ENCODE measurements at regions not wholly inside any gene's neighbourhood (a gene's known extent, or its start where the extent isn't known, plus 50 kb on each side); places are given as distances from the start of the nearest gene placed in this dataset.
"Not testable (repeated sequence)": the region's sequence is repeated elsewhere in the genome, so short reads cannot be mapped to it uniquely, and the experiment has no call there.

GRCh38 chr5:179448282-179448681 lies 102.1 kb upstream of the RUFY1 start:
- POLR2A ChIA-PET; H4K20me1 ChIP-seq (ENCODE audit: insufficient read depth, low read length); intact Hi-C loops (cut with micrococcal nuclease; ENCODE audit: unreplicated experiment); H3K4me2 ChIP-seq (ENCODE audit: low read length); DNase-seq (ENCODE audit: low spot score); H3K4me3 ChIP-seq (ENCODE audit: low read depth, low read length, poor library complexity, severe bottlenecking); H3K27ac ChIP-seq (ENCODE audit: low read depth, low read length, poor library complexity, severe bottlenecking); H3K79me2 ChIP-seq (ENCODE audit: insufficient read depth, low read depth, low read length); H3K36me3 ChIP-seq (ENCODE audit: insufficient read depth, low read length); H3K9me3 ChIP-seq (ENCODE audit: low read length); H2AFZ ChIP-seq (ENCODE audit: low read length); H3K9me2 ChIP-seq (ENCODE audit: insufficient read depth, low read length); BruUV-seq (replicated peaks); CTCF ChIA-PET (ENCODE audit: unreplicated experiment); H3K4me1 ChIP-seq (ENCODE audit: insufficient read depth, low read length, poor library complexity, severe bottlenecking): not testable (repeated sequence)

DNA sequence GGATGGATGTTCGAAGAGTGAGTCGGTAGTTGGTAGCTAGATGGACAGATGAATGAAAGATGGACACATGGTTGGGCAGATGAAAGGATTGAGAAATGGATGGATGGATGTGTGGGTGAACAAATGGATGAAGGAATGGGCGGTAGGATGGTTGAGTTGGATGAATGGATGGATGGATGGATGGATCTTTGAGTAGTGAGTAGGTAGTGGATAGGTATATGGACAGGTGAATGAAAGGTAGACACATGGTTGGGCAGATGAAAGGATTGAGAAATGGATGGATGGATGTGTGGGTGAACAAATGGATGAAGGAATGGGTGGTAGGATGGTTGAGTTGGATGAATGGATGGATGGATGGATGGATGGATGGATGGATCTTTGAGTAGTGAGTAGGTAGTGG lies 97.0 kb upstream of the ADAMTS2 start:
- H3K36me3 ChIP-seq (ENCODE audit: insufficient read depth, low read length); H3K4me1 ChIP-seq (ENCODE audit: insufficient read depth, low read length, poor library complexity, severe bottlenecking); POLR2A ChIA-PET; intact Hi-C loops (cut with micrococcal nuclease; ENCODE audit: unreplicated experiment); CTCF ChIA-PET (ENCODE audit: unreplicated experiment); H3K79me2 ChIP-seq (ENCODE audit: insufficient read depth, low read depth, low read length); H3K9me2 ChIP-seq (ENCODE audit: insufficient read depth, low read length); H2AFZ ChIP-seq (ENCODE audit: low read length); H3K4me3 ChIP-seq (ENCODE audit: low read depth, low read length, poor library complexity, severe bottlenecking); H3K4me2 ChIP-seq (ENCODE audit: low read length); H3K9me3 ChIP-seq (ENCODE audit: low read length); DNase-seq (ENCODE audit: low spot score); BruUV-seq (replicated peaks); H4K20me1 ChIP-seq (ENCODE audit: insufficient read depth, low read length); H3K27ac ChIP-seq (ENCODE audit: low read depth, low read length, poor library complexity, severe bottlenecking): not testable (repeated sequence)

DNA sequence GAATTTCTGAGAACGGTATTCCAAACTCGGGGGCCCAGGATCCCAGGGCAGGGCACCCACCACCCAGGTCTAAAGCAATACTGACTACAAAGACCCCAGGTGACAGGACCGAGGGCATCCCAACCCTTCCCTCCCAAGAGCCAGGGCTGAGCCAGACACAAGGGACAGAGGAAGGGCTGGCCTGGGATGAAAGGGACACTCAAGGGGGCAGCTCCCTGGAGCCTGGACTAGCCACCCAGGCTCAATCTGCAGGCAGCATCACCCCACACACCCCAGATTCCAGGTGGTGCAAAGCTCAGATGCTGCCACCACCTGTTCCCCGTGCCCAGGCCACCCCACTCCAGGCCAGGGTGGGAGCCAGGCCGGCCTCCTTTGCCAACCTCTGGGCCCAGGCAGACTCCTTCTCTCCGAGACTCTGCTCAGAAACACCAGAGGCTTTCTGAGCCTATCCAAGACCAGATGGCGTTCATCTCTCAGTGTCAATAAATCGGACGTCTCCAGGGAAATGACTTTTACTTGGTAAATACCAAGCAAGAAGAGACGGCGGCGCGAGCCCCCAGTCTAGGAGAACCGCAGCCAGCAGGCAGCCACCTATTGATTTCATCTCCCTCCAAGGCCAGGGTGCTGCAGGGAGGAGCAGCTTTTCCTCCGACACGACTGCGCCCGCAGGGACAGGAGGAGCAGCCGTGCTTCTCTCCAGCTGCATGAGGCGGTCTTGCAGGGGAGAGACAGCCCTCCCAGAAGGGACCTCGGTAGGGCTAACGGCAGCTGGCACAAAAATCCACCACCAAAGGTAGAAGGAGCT lies 94.1 kb upstream of the ADAMTS2 start:
- Histone ChIP-seq H3K9me2 (ENCODE audit: insufficient read depth, low read length) (no peaks in the 10 kb centered on the region), H3K9me3 (ENCODE audit: low read length) (no peaks in the 10 kb centered on the region), H3K79me2 (ENCODE audit: insufficient read depth, low read depth, low read length) (no peaks in the 10 kb centered on the region), H2AFZ (ENCODE audit: low read length) (no peak overlapping the region), H3K36me3 (ENCODE audit: insufficient read depth, low read length) (no peaks in the 10 kb centered on the region), H3K27ac (ENCODE audit: low read depth, low read length, poor library complexity, severe bottlenecking) (no peak overlapping the region), H3K4me2 (ENCODE audit: low read length) (no peak overlapping the region), H4K20me1 (ENCODE audit: insufficient read depth, low read length) (no peaks in the 10 kb centered on the region), H3K4me1 (ENCODE audit: insufficient read depth, low read length, poor library complexity, severe bottlenecking) (no peaks in the 10 kb centered on the region), H3K4me3 (ENCODE audit: low read depth, low read length, poor library complexity, severe bottlenecking) (no peak overlapping the region)
- BruUV-seq (replicated peaks) = no TSS peak
- no peak for TF ChIP-seq EZH2phosphoT487 (IDR thresholded peaks at IDR 0.05; ENCODE audit: borderline replicate concordance, low read depth, low read length)
- TF ChIP-seq, protein P1, sequence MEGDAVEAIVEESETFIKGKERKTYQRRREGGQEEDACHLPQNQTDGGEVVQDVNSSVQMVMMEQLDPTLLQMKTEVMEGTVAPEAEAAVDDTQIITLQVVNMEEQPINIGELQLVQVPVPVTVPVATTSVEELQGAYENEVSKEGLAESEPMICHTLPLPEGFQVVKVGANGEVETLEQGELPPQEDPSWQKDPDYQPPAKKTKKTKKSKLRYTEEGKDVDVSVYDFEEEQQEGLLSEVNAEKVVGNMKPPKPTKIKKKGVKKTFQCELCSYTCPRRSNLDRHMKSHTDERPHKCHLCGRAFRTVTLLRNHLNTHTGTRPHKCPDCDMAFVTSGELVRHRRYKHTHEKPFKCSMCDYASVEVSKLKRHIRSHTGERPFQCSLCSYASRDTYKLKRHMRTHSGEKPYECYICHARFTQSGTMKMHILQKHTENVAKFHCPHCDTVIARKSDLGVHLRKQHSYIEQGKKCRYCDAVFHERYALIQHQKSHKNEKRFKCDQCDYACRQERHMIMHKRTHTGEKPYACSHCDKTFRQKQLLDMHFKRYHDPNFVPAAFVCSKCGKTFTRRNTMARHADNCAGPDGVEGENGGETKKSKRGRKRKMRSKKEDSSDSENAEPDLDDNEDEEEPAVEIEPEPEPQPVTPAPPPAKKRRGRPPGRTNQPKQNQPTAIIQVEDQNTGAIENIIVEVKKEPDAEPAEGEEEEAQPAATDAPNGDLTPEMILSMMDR (conservative IDR thresholded peaks at IDR 0.05; ENCODE audit: low read length) = no peak
- POLR2A ChIA-PET = no interaction called here
- CTCF ChIA-PET (ENCODE audit: unreplicated experiment) = no interaction called here
- intact Hi-C loops (cut with micrococcal nuclease; ENCODE audit: unreplicated experiment) = no loop called here
- no peak for DNase-seq (ENCODE audit: low spot score)

DNA sequence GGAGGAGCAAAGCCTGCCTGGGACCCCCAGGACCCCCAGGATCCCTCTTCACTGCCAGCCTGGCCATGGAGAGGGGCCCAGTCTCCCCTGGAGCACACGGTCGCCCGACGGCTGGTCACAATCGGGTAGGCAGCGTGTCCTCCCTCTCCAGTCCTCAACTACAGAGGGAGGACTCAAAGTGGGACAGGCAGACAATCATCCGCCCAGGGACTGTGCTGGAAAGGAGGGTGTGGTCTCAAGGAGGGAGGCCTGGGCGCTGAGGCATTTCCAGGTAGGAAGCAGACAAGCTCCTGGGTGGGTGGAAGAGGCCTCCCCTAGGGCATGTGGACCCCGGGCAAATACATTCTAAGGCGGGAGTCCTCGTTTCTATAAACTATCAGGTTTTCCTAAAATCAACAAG lies 93.2 kb upstream of the ADAMTS2 start:
- Histone ChIP-seq H3K36me3 (ENCODE audit: insufficient read depth, low read length) (no peaks in the 10 kb centered on the region), H3K4me3 (ENCODE audit: low read depth, low read length, poor library complexity, severe bottlenecking) (no peak overlapping the region), H3K9me2 (ENCODE audit: insufficient read depth, low read length) (no peaks in the 10 kb centered on the region), H3K4me2 (ENCODE audit: low read length) (no peak overlapping the region), H3K9me3 (ENCODE audit: low read length) (no peaks in the 10 kb centered on the region), H4K20me1 (ENCODE audit: insufficient read depth, low read length) (no peaks in the 10 kb centered on the region), H2AFZ (ENCODE audit: low read length) (no peak overlapping the region), H3K27ac (ENCODE audit: low read depth, low read length, poor library complexity, severe bottlenecking) (no peak overlapping the region), H3K4me1 (ENCODE audit: insufficient read depth, low read length, poor library complexity, severe bottlenecking) (no peaks in the 10 kb centered on the region), H3K79me2 (ENCODE audit: insufficient read depth, low read depth, low read length) (no peaks in the 10 kb centered on the region)
- ChIA-PET POLR2A (no interaction called here), CTCF (ENCODE audit: unreplicated experiment) (no interaction called here)
- no peak for DNase-seq (ENCODE audit: low spot score)
- no peak for TF ChIP-seq EZH2phosphoT487 (IDR thresholded peaks at IDR 0.05; ENCODE audit: borderline replicate concordance, low read depth, low read length)
- TF ChIP-seq, protein P1 (conservative IDR thresholded peaks at IDR 0.05; ENCODE audit: low read length) = no peak
- intact Hi-C loops (cut with micrococcal nuclease; ENCODE audit: unreplicated experiment) = no loop called here
- BruUV-seq (replicated peaks) = no TSS peak

All from OCI-LY7 (cell line).